GM12878 (cell line): ENCODE measurements at regions not wholly inside any gene's neighbourhood (a gene's known extent, or its start where the extent isn't known, plus 50 kb on each side); places are given as distances from the start of the nearest gene placed in this dataset.

ENCODE experiments used
- ATAC-seq: fragments of 200-7000 bp; cut with Tn5 transposase; 3 replicates; pipeline ENCODE4 v1.9.1; 2020; ENCODE audit warnings: mild to moderate bottlenecking, moderate library complexity
- BruUV-seq: library from RNA; stranded (reverse); fragments of 400-500 nt; replicated peaks from 2 replicates; lab custom pipeline; 2021; lab: Mats Ljungman, UMichigan
- CTCF ChIA-PET: fragments of 300-600 bp; sonication (Branson Sonifier 250); formaldehyde crosslinking; extraction: SDS; loops from one replicate; lab custom pipeline; 2021; ENCODE audit warnings: inconsistent platforms; lab: Yijun Ruan, JAX
- POLR2A ChIA-PET: fragments of 350-600 bp; formaldehyde crosslinking; extraction: SDS; loops from one replicate; lab custom pipeline; 2021; ENCODE audit warnings: inconsistent platforms; lab: Charles Lee
- RAD21 ChIA-PET: fragments of 300-600 bp; sonication (Branson Sonifier 250); formaldehyde crosslinking; loops from one replicate; lab custom pipeline; 2023; ENCODE audit warnings: antibody characterized with exemption; ENCODE audit not compliant: unreplicated experiment; lab: Charles Lee
- SMC1A ChIA-PET: fragments of 300-600 bp; sonication (Branson Sonifier 250); formaldehyde crosslinking; loops from one replicate; lab custom pipeline; 2023; ENCODE audit not compliant: unreplicated experiment, uncharacterized antibody; lab: Charles Lee
- DNase-seq: peaks from one replicate; pipeline ENCODE4 v3.0.0-alpha.2; 2011; ENCODE audit warnings: low read depth, low spot score
- FAIRE-seq: peaks from 3 replicates; lab custom pipeline; 2011; peaks lifted over from hg19 to GRCh38; lab: Jason Lieb, UNC
- H2AFZ ChIP-seq: 2 replicates; pipeline ENCODE4 v1.6.0; 2011; ENCODE audit warnings: low read depth, low read length, control low read depth; ENCODE audit not compliant: control insufficient read depth
- H3K27ac ChIP-seq: 2 replicates; pipeline ENCODE4 v1.5.1; 2011; ENCODE audit warnings: control low read depth; ENCODE audit not compliant: control insufficient read depth, insufficient read depth
- H3K27me3 ChIP-seq, 2 experiments: replicated peaks in 1 of 2; 2 replicates each; pipeline versions ENCODE4 v1.6.0 to v1.6.1; 2011; ENCODE audit warnings: low read length in 1 of 2; ENCODE audit not compliant: control insufficient read depth in 2 of 2, insufficient read depth in 2 of 2
- H3K36me3 ChIP-seq, 2 experiments: 2 replicates each; pipeline ENCODE4 v1.5.1; 2011; ENCODE audit warnings: low read length in 1 of 2; ENCODE audit not compliant: control insufficient read depth in 2 of 2, insufficient read depth in 2 of 2
- H3K4me1 ChIP-seq: 2 replicates; pipeline ENCODE4 v1.6.1; 2011; ENCODE audit warnings: mild to moderate bottlenecking, low read length, moderate library complexity, mixed read lengths; ENCODE audit not compliant: control insufficient read depth, insufficient read depth
- H3K4me2 ChIP-seq: 2 replicates; pipeline ENCODE4 v1.6.0; 2011; ENCODE audit warnings: control low read depth; ENCODE audit not compliant: control insufficient read depth, insufficient read depth
- H3K4me3 ChIP-seq: fragments of 200-600 bp; sonication (generic); 2 replicates; pipeline ENCODE4 v1.5.1; 2016
- H3K79me2 ChIP-seq: 2 replicates; pipeline ENCODE4 v1.6.0; 2011; ENCODE audit warnings: low read length; ENCODE audit not compliant: control insufficient read depth, insufficient read depth
- H3K9ac ChIP-seq: 2 replicates; pipeline ENCODE4 v1.8.0; 2011; ENCODE audit warnings: low read length, control low read depth, mixed read lengths; ENCODE audit not compliant: control insufficient read depth, insufficient read depth
- H3K9me3 ChIP-seq: replicated peaks from 3 replicates; pipeline ENCODE4 v1.5.1; 2011; ENCODE audit warnings: mild to moderate bottlenecking, low read length; ENCODE audit not compliant: control insufficient read depth, insufficient read depth
- H4K20me1 ChIP-seq: 2 replicates; pipeline ENCODE4 v1.6.0; 2011; ENCODE audit not compliant: control insufficient read depth, insufficient read depth
- EGR1 ChIP-seq, 2 experiments: IDR thresholded peaks; 1 replicate in 1 of 2; 2 replicates in 1 of 2; pipeline ENCODE4 v1.6.1; 2011 to 2012; ENCODE audit warnings: low read depth in 2 of 2, low read length in 2 of 2, borderline replicate concordance in 1 of 2, mild to moderate bottlenecking in 1 of 2, moderate library complexity in 1 of 2
- IRF4 ChIP-seq: IDR thresholded peaks from 2 replicates; pipeline ENCODE4 v1.6.1; 2011; ENCODE audit warnings: low read depth, low read length
- SUPT20H ChIP-seq: IDR thresholded peaks from 2 replicates; pipeline ENCODE4 v1.6.1; 2011; ENCODE audit warnings: low read depth, mild to moderate bottlenecking, low read length, moderate library complexity, borderline replicate concordance; ENCODE audit not compliant: control insufficient read depth
- TAF1 ChIP-seq: IDR thresholded peaks from 2 replicates; pipeline ENCODE4 v1.6.1; 2011; ENCODE audit warnings: mild to moderate bottlenecking, low read depth, low read length, borderline replicate concordance
- TARDBP ChIP-seq: IDR thresholded peaks from 2 replicates; pipeline ENCODE4 v1.6.1; 2016; ENCODE audit warnings: borderline replicate concordance
- YY1 ChIP-seq: IDR thresholded peaks from 2 replicates; pipeline ENCODE4 v1.6.1; 2011; ENCODE audit warnings: low read depth, mild to moderate bottlenecking, low read length
- WGBS: methylation state at CpG from one replicate; pipeline ENCODE4 v1.1.6; 2016; ENCODE audit warnings: low lambda C conversion rate; ENCODE audit not compliant: insufficient replicate concordance, insufficient coverage; ENCODE audit errors: missing lambda C conversion rate; 5-methylcytosine and 5-hydroxymethylcytosine counted together
- in situ Hi-C: fragments of 300-500 bp; cut with MboI; formaldehyde crosslinking; loops from 9 replicates; pipeline ENCODE4 v1.14.3; 2018; ENCODE audit warnings: mixed read lengths
- intact Hi-C: fragments of 100-400 bp; cut with micrococcal nuclease; formaldehyde crosslinking; loops from one replicate; pipeline ENCODE4 v1.14.2; 2022; ENCODE audit not compliant: unreplicated experiment

DNA sequence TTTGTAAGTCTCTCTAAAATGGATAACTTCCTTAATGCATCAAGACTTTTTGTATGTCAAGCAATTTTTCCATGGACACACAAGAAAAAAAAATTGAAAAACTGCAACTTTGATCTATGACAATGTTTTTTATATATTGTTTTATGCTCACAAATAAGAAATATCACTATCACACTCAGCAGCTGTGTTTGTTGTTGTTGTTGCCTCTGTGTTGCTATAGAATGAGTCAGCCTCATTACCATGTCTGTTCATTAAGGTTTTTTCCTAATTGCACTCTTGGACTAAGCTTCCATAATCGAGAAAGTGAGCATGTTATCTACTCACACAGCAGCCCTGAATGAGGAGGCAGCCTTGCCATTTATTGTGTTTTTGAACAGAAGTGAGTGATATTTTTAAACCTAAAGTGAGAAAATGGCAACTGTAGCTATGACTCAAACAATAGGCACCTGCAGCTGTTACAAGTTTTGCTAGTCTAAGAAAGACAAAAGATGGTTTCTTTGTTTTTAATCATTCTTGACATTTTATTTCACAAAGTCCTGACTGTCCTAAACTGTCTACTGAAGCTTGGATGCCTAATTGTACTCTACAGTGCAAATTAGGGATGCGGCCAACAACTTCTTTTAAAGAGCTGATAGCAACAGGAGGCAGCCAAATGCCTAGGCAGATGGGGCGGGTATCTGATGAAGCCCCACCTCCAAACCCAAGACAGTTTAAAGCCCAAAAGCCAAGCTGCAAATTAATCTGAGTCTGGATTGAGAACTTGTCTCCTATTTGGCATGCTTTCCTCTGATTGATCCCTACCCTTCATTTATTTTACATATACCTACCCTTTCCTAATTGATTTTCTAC is 77.9 kb upstream of the DOK5 start:
- FAIRE-seq (no peak), ATAC-seq (no peak), DNase-seq (no peak)
- Histone ChIP-seq H4K20me1 (no peaks in the 10 kb centered on the region), H3K9me3 (no peaks in the 10 kb centered on the region), H3K27ac (no peak overlapping the region), H3K79me2 (no peaks in the 10 kb centered on the region), H2AFZ (no peak overlapping the region), H3K4me3 (no peak overlapping the region), H3K4me2 (no peak overlapping the region), H3K4me1 (no peaks in the 10 kb centered on the region), H3K9ac (no peak overlapping the region), H3K27me3 (no peaks in the 10 kb centered on the region), H3K36me3 (no peaks in the 10 kb centered on the region)
- intact Hi-C loops (no loop called here), in situ Hi-C loops (no loop called here)
- WGBS: 49% methylated on average over 3 of the region's 3 CpGs
- ChIA-PET POLR2A (no interaction called here), SMC1A (interaction anchor here (1.3 kb wide), 1 partner anchor 10 kb away, joined by 3 read pairs; no protein-coding TSS in a partner anchor), CTCF (interaction anchor here (1.2 kb wide), 1 partner anchor 199 kb away, joined by 3 read pairs; no protein-coding TSS in a partner anchor), RAD21 (interaction anchor here (0.6 kb wide), 1 partner anchor 1105 kb away, joined by 3 read pairs; no protein-coding TSS in a partner anchor)
- TF ChIP-seq IRF4 (no peak), SUPT20H (no peak), TARDBP (no peak), EGR1 (IDR thresholded peaks at IDR 0.05; ENCODE audit: borderline replicate concordance in 1 of 2, low read depth in 2 of 2, low read length in 2 of 2) (no peak), YY1 (no peak)
- BruUV-seq: no TSS peak

DNA sequence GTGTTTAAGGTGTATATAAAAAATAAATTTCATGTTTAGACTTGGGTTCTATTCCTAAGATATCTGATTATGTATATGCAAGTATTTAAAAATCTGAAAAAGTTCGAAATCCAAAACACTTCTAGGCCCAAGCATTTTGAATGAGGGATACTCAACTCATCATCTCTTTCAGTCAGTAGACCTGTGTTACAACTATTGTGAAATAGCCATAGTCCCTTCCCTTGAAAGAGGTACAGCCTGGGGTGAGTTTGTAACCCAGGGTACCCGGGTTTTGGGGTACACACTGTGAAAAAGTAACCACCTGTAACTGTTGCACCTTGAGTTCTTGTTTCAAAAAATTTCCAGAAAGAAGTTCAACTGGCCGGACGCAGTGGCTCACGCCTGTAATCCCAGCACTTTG is 76.6 kb upstream of the DOK5 start:
- FAIRE-seq: no peak
- no TSS peak for BruUV-seq
- Histone ChIP-seq H3K4me1 (no peaks in the 10 kb centered on the region), H3K4me3 (no peak overlapping the region), H3K27me3 (no peaks in the 10 kb centered on the region), H3K4me2 (no peak overlapping the region), H3K9me3 (no peaks in the 10 kb centered on the region), H3K79me2 (no peaks in the 10 kb centered on the region), H3K27ac (no peak overlapping the region), H4K20me1 (no peaks in the 10 kb centered on the region), H3K36me3 (no peaks in the 10 kb centered on the region), H3K9ac (no peak overlapping the region), H2AFZ (no peak overlapping the region)
- 57% methylated on average over 5 of the region's 5 CpGs for WGBS
- intact Hi-C loops (no loop called here), in situ Hi-C loops (no loop called here)
- TF ChIP-seq TAF1: no peak
- ChIA-PET POLR2A (no interaction called here), SMC1A (no interaction called here), CTCF (no interaction called here), RAD21 (no interaction called here)
- ATAC-seq: no peak
- no peak for DNase-seq
